ENCODE measurements at regions not wholly inside any gene's neighbourhood (a gene's known extent, or its start where the extent isn't known, plus 50 kb on each side); places are given as distances from the start of the nearest gene placed in this dataset.

GRCh38 chr12:60165781-60166180 lies 570.0 kb downstream of the SLC16A7 start:
- no peak for TF ChIP-seq CTCF (IDR thresholded peaks at IDR 0.05; ENCODE audit: unreplicated experiment)
- Mint-ChIP-seq H3K4me3 (no peak overlapping the region), H3K27me3 (ENCODE audit: low read depth) (no peaks in the 10 kb centered on the region), H3K4me1 (no peaks in the 10 kb centered on the region), H3K36me3 (no peaks in the 10 kb centered on the region), H3K9me3 (no peaks in the 10 kb centered on the region), H3K27ac (no peak overlapping the region)
- no peak for DNase-seq (ENCODE audit: low spot score in 2 of 2, unreplicated experiment in 2 of 2)

GRCh38 chr12:60168441-60168840 lies 572.6 kb downstream of the SLC16A7 start:
- Mint-ChIP-seq H3K27me3 (ENCODE audit: low read depth) (no peaks in the 10 kb centered on the region), H3K4me3 (no peak overlapping the region), H3K9me3 (no peaks in the 10 kb centered on the region), H3K27ac (no peak overlapping the region), H3K36me3 (no peaks in the 10 kb centered on the region), H3K4me1 (no peaks in the 10 kb centered on the region)
- no peak for TF ChIP-seq CTCF (IDR thresholded peaks at IDR 0.05; ENCODE audit: unreplicated experiment)
- DNase-seq (ENCODE audit: low spot score in 2 of 2, unreplicated experiment in 2 of 2), result no peak

- no peak overlapping the region for H3K4me3 Mint-ChIP-seq
- DNase-seq (ENCODE audit: low spot score in 2 of 2, unreplicated experiment in 2 of 2), result no peak
- no peak overlapping the region for H3K27ac Mint-ChIP-seq
- no peaks in the 10 kb centered on the region for H3K9me3 Mint-ChIP-seq
- H3K4me1 Mint-ChIP-seq, result no peaks in the 10 kb centered on the region
- no peaks in the 10 kb centered on the region for H3K27me3 Mint-ChIP-seq (ENCODE audit: low read depth)
- H3K36me3 Mint-ChIP-seq, result no peaks in the 10 kb centered on the region
- no peak for TF ChIP-seq CTCF (IDR thresholded peaks at IDR 0.05; ENCODE audit: unreplicated experiment)
These were observed 574.1 kb downstream of the SLC16A7 start for GRCh38 chr12:60169904-60170303.

GRCh38 chr12:60172266-60173211 lies 576.7 kb downstream of the SLC16A7 start:
- Mint-ChIP-seq H3K9me3 (no peaks in the 10 kb centered on the region), H3K4me1 (no peaks in the 10 kb centered on the region), H3K27me3 (ENCODE audit: low read depth) (no peaks in the 10 kb centered on the region), H3K27ac (no peak overlapping the region), H3K4me3 (no peak overlapping the region), H3K36me3 (no peaks in the 10 kb centered on the region)
- no peak for TF ChIP-seq CTCF (IDR thresholded peaks at IDR 0.05; ENCODE audit: unreplicated experiment)
- no peak for DNase-seq (ENCODE audit: low spot score in 2 of 2, unreplicated experiment in 2 of 2)

- no peak for TF ChIP-seq CTCF (IDR thresholded peaks at IDR 0.05; ENCODE audit: unreplicated experiment)
- Mint-ChIP-seq H3K4me1 (no peaks in the 10 kb centered on the region), H3K27ac (no peak overlapping the region), H3K27me3 (ENCODE audit: low read depth) (no peaks in the 10 kb centered on the region), H3K4me3 (no peak overlapping the region), H3K36me3 (no peaks in the 10 kb centered on the region), H3K9me3 (no peaks in the 10 kb centered on the region)
- DNase-seq (ENCODE audit: low spot score in 2 of 2, unreplicated experiment in 2 of 2), result no peak
These were observed 577.7 kb downstream of the SLC16A7 start for GRCh38 chr12:60173224-60174170.
